Astrocyte (in vitro differentiated cells and primary cell): ENCODE measurements at regions not wholly inside any gene's neighbourhood (a gene's known extent, or its start where the extent isn't known, plus 50 kb on each side); places are given as distances from the start of the nearest gene placed in this dataset.

ENCODE experiments used
- DNase-seq: peaks from one replicate; pipeline ENCODE4 v3.0.0-alpha.2; 2010; ENCODE audit warnings: low read depth
- FAIRE-seq: peaks from 2 replicates; lab custom pipeline; 2011; peaks lifted over from hg19 to GRCh38; lab: Jason Lieb, UNC
- H2AFZ ChIP-seq: 2 replicates; pipeline ENCODE4 v1.6.0; 2012; ENCODE audit warnings: low read depth, low read length, inconsistent platforms
- H3K27ac ChIP-seq: 2 replicates; pipeline ENCODE4 v1.5.1; 2011; ENCODE audit warnings: low read depth, low read length, inconsistent platforms
- H3K27me3 ChIP-seq: 2 replicates; pipeline ENCODE4 v1.6.0; 2011; ENCODE audit warnings: low read length, inconsistent platforms; ENCODE audit not compliant: insufficient read depth
- H3K36me3 ChIP-seq: 2 replicates; pipeline ENCODE4 v1.5.1; 2011; ENCODE audit warnings: low read length, inconsistent platforms; ENCODE audit not compliant: insufficient read depth
- H3K4me1 ChIP-seq: 2 replicates; pipeline ENCODE4 v1.5.1; 2011; ENCODE audit warnings: low read length, inconsistent platforms; ENCODE audit not compliant: insufficient read depth
- H3K4me2 ChIP-seq: 2 replicates; pipeline ENCODE4 v1.6.0; 2012; ENCODE audit warnings: low read length, inconsistent platforms
- H3K4me3 ChIP-seq: 2 replicates; pipeline ENCODE4 v1.5.1; 2011; ENCODE audit warnings: low read depth, mild to moderate bottlenecking, low read length, inconsistent platforms; ENCODE audit not compliant: insufficient read depth
- H3K79me2 ChIP-seq: 2 replicates; pipeline ENCODE4 v1.6.0; 2012; ENCODE audit warnings: mild to moderate bottlenecking, low read length, inconsistent platforms; ENCODE audit not compliant: insufficient read depth
- H3K9ac ChIP-seq: 2 replicates; pipeline ENCODE4 v1.6.0; 2012; ENCODE audit warnings: mild to moderate bottlenecking, low read length, inconsistent platforms
- H3K9me3 ChIP-seq: 2 replicates; pipeline ENCODE4 v1.5.1; 2012; ENCODE audit warnings: low read depth, mild to moderate bottlenecking, low read length, inconsistent platforms; ENCODE audit not compliant: insufficient read depth
- H4K20me1 ChIP-seq: 2 replicates; pipeline ENCODE4 v1.6.0; 2012; ENCODE audit warnings: low read length, inconsistent platforms; ENCODE audit not compliant: insufficient read depth
- H3K27ac Mint-ChIP-seq: one replicate; pipeline ENCODE4 v1.8.0; 2021; ENCODE audit warnings: mild to moderate bottlenecking, mixed read lengths; ENCODE audit not compliant: unreplicated experiment
- H3K27me3 Mint-ChIP-seq: one replicate; pipeline ENCODE4 v1.8.0; 2021; ENCODE audit warnings: low read depth, mixed read lengths; ENCODE audit not compliant: unreplicated experiment
- H3K36me3 Mint-ChIP-seq: one replicate; pipeline ENCODE4 v1.8.0; 2021; ENCODE audit warnings: low read depth, mixed read lengths; ENCODE audit not compliant: unreplicated experiment
- H3K4me1 Mint-ChIP-seq: one replicate; pipeline ENCODE4 v1.8.0; 2021; ENCODE audit warnings: low read depth, mixed read lengths; ENCODE audit not compliant: unreplicated experiment
- H3K4me3 Mint-ChIP-seq: one replicate; pipeline ENCODE4 v1.8.0; 2021; ENCODE audit warnings: mild to moderate bottlenecking, moderate library complexity, mixed read lengths; ENCODE audit not compliant: unreplicated experiment
- H3K9me3 Mint-ChIP-seq: one replicate; pipeline ENCODE4 v1.8.0; 2021; ENCODE audit warnings: mild to moderate bottlenecking, mixed read lengths; ENCODE audit not compliant: unreplicated experiment
- EZH2 ChIP-seq: IDR thresholded peaks from 2 replicates; pipeline ENCODE4 v1.6.1; 2012; ENCODE audit warnings: mild to moderate bottlenecking, low read length, inconsistent platforms; ENCODE audit not compliant: insufficient read depth
- TF ChIP-seq, protein P1 (sequence below): IDR thresholded peaks from 2 replicates; pipeline ENCODE4 v1.5.1; 2011; ENCODE audit warnings: low read depth, mild to moderate bottlenecking, inconsistent platforms, low read length, moderate library complexity; ENCODE audit not compliant: insufficient read depth

GRCh38 chr2:16190446-16191270 is 250.3 kb downstream of the MYCN start:
- Histone ChIP-seq H3K9me3 (peaks cover 2% of the 10 kb centered on the region), H3K4me3 (no peak overlapping the region), H3K4me2 (no peak overlapping the region), H3K9ac (no peak overlapping the region), H2AFZ (no peak overlapping the region), H3K4me1 (no peaks in the 10 kb centered on the region), H4K20me1 (no peaks in the 10 kb centered on the region), H3K36me3 (no peaks in the 10 kb centered on the region), H3K79me2 (no peaks in the 10 kb centered on the region), H3K27me3 (no peaks in the 10 kb centered on the region), H3K27ac (no peak overlapping the region)
- H3K9me3 Mint-ChIP-seq, result peaks cover 4% of the 10 kb centered on the region
- TF ChIP-seq, protein P1, sequence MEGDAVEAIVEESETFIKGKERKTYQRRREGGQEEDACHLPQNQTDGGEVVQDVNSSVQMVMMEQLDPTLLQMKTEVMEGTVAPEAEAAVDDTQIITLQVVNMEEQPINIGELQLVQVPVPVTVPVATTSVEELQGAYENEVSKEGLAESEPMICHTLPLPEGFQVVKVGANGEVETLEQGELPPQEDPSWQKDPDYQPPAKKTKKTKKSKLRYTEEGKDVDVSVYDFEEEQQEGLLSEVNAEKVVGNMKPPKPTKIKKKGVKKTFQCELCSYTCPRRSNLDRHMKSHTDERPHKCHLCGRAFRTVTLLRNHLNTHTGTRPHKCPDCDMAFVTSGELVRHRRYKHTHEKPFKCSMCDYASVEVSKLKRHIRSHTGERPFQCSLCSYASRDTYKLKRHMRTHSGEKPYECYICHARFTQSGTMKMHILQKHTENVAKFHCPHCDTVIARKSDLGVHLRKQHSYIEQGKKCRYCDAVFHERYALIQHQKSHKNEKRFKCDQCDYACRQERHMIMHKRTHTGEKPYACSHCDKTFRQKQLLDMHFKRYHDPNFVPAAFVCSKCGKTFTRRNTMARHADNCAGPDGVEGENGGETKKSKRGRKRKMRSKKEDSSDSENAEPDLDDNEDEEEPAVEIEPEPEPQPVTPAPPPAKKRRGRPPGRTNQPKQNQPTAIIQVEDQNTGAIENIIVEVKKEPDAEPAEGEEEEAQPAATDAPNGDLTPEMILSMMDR, result no peak
- TF ChIP-seq EZH2, result no peak
- H3K36me3 Mint-ChIP-seq, result no peaks in the 10 kb centered on the region
- no peak overlapping the region for H3K27ac Mint-ChIP-seq
- peaks cover 21% of the 10 kb centered on the region for H3K27me3 Mint-ChIP-seq
- H3K4me3 Mint-ChIP-seq, result no peak overlapping the region
- FAIRE-seq, result no peak
- no peak for DNase-seq
- no peaks in the 10 kb centered on the region for H3K4me1 Mint-ChIP-seq

DNA sequence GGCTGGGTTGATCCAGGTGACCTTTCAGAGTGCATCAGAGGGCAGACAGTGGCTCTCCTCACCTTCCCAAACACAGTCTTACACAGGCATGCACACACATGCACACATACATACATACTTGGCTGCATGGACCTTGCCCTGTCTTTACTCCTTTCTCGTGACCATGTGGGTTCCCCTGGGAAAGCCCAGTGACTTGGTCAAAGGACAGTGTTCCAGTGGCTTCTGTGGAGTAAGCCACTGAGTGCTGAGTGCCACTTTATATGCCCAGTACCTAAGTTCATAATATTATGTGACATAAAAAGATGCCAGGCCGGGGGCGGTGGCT is 249.4 kb downstream of the MYCN start:
- Mint-ChIP-seq H3K9me3 (peaks cover under 1% of the 10 kb centered on the region), H3K27ac (no peak overlapping the region), H3K36me3 (no peaks in the 10 kb centered on the region), H3K4me3 (no peak overlapping the region), H3K4me1 (no peaks in the 10 kb centered on the region), H3K27me3 (peaks cover 21% of the 10 kb centered on the region)
- no peaks in the 10 kb centered on the region for H3K4me1 ChIP-seq
- H3K4me2 ChIP-seq, result no peak overlapping the region
- DNase-seq (no peak), FAIRE-seq (no peak)
- H3K9ac ChIP-seq, result no peak overlapping the region
- H3K27ac ChIP-seq, result no peak overlapping the region
- H3K36me3 ChIP-seq, result no peaks in the 10 kb centered on the region
- TF ChIP-seq EZH2, result no peak
- TF ChIP-seq, protein P1, result no peak
- H3K79me2 ChIP-seq, result no peaks in the 10 kb centered on the region
- H3K9me3 ChIP-seq, result peaks cover 2% of the 10 kb centered on the region
- no peak overlapping the region for H2AFZ ChIP-seq
- no peaks in the 10 kb centered on the region for H3K27me3 ChIP-seq
- no peak overlapping the region for H3K4me3 ChIP-seq
- no peaks in the 10 kb centered on the region for H4K20me1 ChIP-seq
